ENCODE measurements at regions not wholly inside any gene's neighbourhood (a gene's known extent, or its start where the extent isn't known, plus 50 kb on each side); places are given as distances from the start of the nearest gene placed in this dataset.
A peak's percentile ranks its signal among the peaks of the same experiment; 100 is the strongest.

- DNase-seq, result no peak
- intact Hi-C loops (cut with DNase I), result no loop called here
- Histone ChIP-seq H3K4me1 (no peaks in the 10 kb centered on the region), H3K27ac (no peak overlapping the region), H3K27me3 (no peaks in the 10 kb centered on the region), H3K9me3 (peaks cover 0 to 6% (median 2%) of the 10 kb centered on the region in 4 donors), H3K4me3 (no peak overlapping the region), H3K36me3 (no peaks in the 10 kb centered on the region)
- 8 to 55% methylated on average over 1 of the region's 1 CpG for WGBS, 2 donors
- TF ChIP-seq POLR2AphosphoS5 (IDR thresholded peaks at IDR 0.05), result no peak
- no peak for TF ChIP-seq POLR2A (IDR thresholded peaks at IDR 0.05)
- TF ChIP-seq EP300 (IDR thresholded peaks at IDR 0.05), result no peak
- TF ChIP-seq CTCF (IDR thresholded peaks at IDR 0.05), result no peak
Observed at GRCh38 chr3:145359040-145359439, 801.9 kb downstream of the PLOD2 start.

- no peak overlapping the region for H3K27ac ChIP-seq
- no peaks in the 10 kb centered on the region for H3K9me3 ChIP-seq
- no peak for DNase-seq
- no peak for TF ChIP-seq POLR2A (IDR thresholded peaks at IDR 0.05)
- no peaks in the 10 kb centered on the region for H3K27me3 ChIP-seq
- intact Hi-C loops (cut with DNase I), result no loop called here
- no peaks in the 10 kb centered on the region for H3K36me3 ChIP-seq
- no peak overlapping the region for H3K4me3 ChIP-seq
- 93% methylated on average over 2 of the region's 2 CpGs for WGBS, 2 donors
- peaks cover 0 to 5% (median 0%) of the 10 kb centered on the region in 4 donors for H3K4me1 ChIP-seq
Observed at GRCh38 chr3:145368748-145369147, 792.2 kb downstream of the PLOD2 start.

- no peak overlapping the region for H3K27ac ChIP-seq
- peak overlapping the region in 1 of 4 donors; percentile 11 for H3K4me3 ChIP-seq
- TF ChIP-seq POLR2AphosphoS5 (IDR thresholded peaks at IDR 0.05), result no peak
- no peak for TF ChIP-seq CTCF (IDR thresholded peaks at IDR 0.05)
- TF ChIP-seq EP300 (IDR thresholded peaks at IDR 0.05), result no peak
- no peak for TF ChIP-seq POLR2A (IDR thresholded peaks at IDR 0.05)
- no peak for DNase-seq
- no peaks in the 10 kb centered on the region for H3K36me3 ChIP-seq
- peaks cover 0 to 5% (median 0%) of the 10 kb centered on the region in 4 donors for H3K4me1 ChIP-seq
- H3K9me3 ChIP-seq, result no peaks in the 10 kb centered on the region
- 70 to 77% methylated on average over 5 of the region's 5 CpGs for WGBS, 2 donors
- no peaks in the 10 kb centered on the region for H3K27me3 ChIP-seq
- intact Hi-C loops (cut with DNase I), result no loop called here
Observed at GRCh38 chr3:145370870-145371269, 790.1 kb downstream of the PLOD2 start.

GRCh38 chr3:145377301-145377700, 783.7 kb downstream of the PLOD2 start:
- H3K9me3 ChIP-seq, result no peaks in the 10 kb centered on the region
- intact Hi-C loops (cut with DNase I), result no loop called here
- H3K36me3 ChIP-seq, result no peaks in the 10 kb centered on the region
- no peaks in the 10 kb centered on the region for H3K27me3 ChIP-seq
- DNase-seq, result no peak
- H3K27ac ChIP-seq, result no peak overlapping the region
- no peak overlapping the region for H3K4me3 ChIP-seq
- WGBS, 2 donors, result 51 to 68% methylated on average over 1 of the region's 1 CpG
- H3K4me1 ChIP-seq, result no peaks in the 10 kb centered on the region
- TF ChIP-seq CTCF (IDR thresholded peaks at IDR 0.05), result no peak
- no peak for TF ChIP-seq POLR2A (IDR thresholded peaks at IDR 0.05)
- TF ChIP-seq POLR2AphosphoS5 (IDR thresholded peaks at IDR 0.05), result no peak
- no peak for TF ChIP-seq EP300 (IDR thresholded peaks at IDR 0.05)

GRCh38 chr3:145383416-145383815, 777.6 kb downstream of the PLOD2 start:
- 83 to 87% methylated on average over 3 of the region's 3 CpGs for WGBS, 2 donors
- Histone ChIP-seq H3K36me3 (no peaks in the 10 kb centered on the region), H3K27me3 (no peaks in the 10 kb centered on the region), H3K4me3 (no peak overlapping the region), H3K4me1 (peaks cover 0 to 23% (median 0%) of the 10 kb centered on the region in 4 donors), H3K27ac (peak overlapping the region in 3 of 4 donors; percentile 40 to 70 (median 56)), H3K9me3 (no peaks in the 10 kb centered on the region)
- TF ChIP-seq CTCF (IDR thresholded peaks at IDR 0.05), result no peak
- peak; percentile 19 to 59 (median 40) for TF ChIP-seq POLR2AphosphoS5 (IDR thresholded peaks at IDR 0.05)
- DNase-seq, result no peak
- intact Hi-C loops (cut with DNase I), result no loop called here

Measured in sigmoid colon (tissue), 6 donors.